GM18867 (cell line): ENCODE measurements at regions not wholly inside any gene's neighbourhood (a gene's known extent, or its start where the extent isn't known, plus 50 kb on each side); places are given as distances from the start of the nearest gene placed in this dataset.
"Not testable (repeated sequence)": the region's sequence is repeated elsewhere in the genome, so short reads cannot be mapped to it uniquely, and the experiment has no call there.

Source experiments
- ATAC-seq: cut with Tn5 transposase; IDR thresholded peaks from one replicate; pipeline ENCODE4 v1.9.1; 2021; ENCODE audit warnings: mild to moderate bottlenecking, moderate library complexity; ENCODE audit not compliant: unreplicated experiment

- no peak for ATAC-seq
Observed at GRCh38 chr13:22776394-22777186, 404.2 kb upstream of the SGCG start.

- no peak for ATAC-seq
Observed at GRCh38 chr13:22777207-22777606, 403.6 kb upstream of the SGCG start.

GRCh38 chr13:22789027-22789593 is 391.7 kb upstream of the SGCG start:
- ATAC-seq = no peak

GRCh38 chr13:22789916-22790315 is 390.9 kb upstream of the SGCG start:
- no peak for ATAC-seq

- no peak for ATAC-seq
Observed at GRCh38 chr13:22793598-22794134, 387.1 kb upstream of the SGCG start.

- ATAC-seq = no peak
Observed at GRCh38 chr13:22800526-22801401, 380.0 kb upstream of the SGCG start.

GRCh38 chr13:22801402-22802003 is 379.3 kb upstream of the SGCG start:
- ATAC-seq = no peak

- ATAC-seq = no peak
Observed at GRCh38 chr13:22812793-22813192, 368.0 kb upstream of the SGCG start.

DNA sequence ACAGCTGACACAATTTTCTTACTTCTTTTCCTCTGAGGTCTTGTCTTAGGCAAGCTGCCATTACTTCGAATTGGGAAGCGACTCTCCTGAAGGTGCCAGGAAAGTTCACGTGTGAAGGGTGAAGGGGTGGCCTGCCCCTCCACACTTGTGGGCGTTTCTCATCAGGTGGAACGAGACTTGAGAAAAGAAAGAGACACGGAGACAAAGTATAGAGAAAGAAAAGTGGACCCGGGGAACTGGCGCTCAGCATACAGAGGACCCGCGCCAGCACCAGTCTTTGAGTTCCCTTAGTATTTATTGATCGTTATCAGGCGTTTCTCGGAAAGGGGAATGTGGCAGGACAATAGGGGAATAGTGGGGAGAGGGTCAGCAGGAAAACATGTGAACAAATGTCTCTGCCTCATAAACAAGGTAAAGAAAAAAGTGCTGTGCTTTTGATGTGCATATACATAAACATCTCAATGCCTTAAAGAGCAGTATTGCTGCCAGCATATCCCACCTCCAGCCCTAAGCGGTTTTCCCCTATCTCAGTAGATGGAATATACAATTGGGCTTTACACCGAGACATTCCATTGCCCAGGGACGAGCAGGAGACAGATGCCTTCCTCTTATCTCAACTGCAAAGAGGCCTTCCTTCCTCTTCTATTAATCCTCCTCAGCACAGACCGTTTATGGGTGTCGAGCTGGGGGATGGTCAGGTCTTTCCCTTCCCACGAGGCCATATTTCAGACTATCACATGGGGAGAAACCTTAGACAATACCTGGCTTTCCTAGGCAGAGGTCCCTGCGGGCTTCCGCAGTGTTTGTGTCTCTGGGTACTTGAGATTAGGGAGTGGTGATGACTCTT is 367.0 kb upstream of the SGCG start:
- ATAC-seq = not testable (repeated sequence)

DNA sequence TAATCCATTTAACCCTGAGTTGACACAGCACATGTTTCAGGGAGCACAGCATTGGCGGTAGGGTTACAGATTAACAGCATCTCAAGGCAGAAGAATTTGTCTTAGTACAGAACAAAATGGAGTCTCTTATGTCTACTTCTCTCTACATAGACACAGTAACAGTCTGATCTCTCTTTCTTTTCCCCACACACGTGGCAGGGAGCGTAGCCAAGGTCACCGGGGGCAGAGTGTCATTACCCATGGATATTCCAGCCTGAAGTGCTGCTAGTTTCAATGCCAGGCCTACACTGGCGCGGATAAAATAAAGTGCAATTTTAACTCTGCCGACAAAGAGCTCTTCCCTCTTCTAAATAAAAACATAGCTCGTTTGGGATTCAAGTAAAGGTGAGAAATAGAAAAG is 366.3 kb upstream of the SGCG start:
- ATAC-seq = not testable (repeated sequence)

DNA sequence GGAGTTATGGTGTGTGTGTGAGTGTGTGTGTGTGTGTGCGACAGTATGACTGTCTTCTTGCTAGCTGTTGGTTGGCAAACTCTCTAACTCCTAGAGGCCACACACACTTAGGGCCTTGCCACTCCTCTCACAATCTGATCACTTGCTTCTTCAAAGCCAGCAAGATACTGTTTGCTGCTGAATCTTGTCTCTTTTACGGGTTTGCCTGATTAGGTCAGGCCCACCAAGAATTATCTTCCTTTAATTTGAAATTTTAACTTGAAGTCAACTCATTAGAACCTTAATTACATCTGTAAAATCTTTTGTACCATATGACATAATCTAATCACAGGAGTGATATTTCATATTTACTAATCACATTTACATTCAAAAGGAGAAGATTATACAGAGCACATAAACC is 359.2 kb upstream of the SGCG start:
- ATAC-seq = no peak

DNA sequence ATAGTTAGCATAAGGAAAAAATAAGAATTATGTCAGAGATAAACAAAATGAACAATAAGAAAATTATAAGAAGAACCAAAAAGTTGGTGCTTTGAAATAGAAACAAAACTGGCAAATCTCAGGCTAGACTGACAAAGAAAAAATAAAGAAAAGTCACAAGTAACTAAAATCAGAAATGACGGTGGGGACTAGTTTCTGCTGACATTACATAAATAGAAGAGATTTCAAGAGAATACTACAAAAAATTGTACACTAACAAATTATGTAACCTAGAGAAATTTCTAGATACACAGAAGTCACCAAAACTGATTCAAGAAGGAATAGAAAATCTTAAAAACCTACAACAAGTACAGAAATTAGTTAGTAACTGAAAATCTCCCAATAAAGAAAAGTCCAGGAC is 355.6 kb upstream of the SGCG start:
- ATAC-seq = no peak

DNA sequence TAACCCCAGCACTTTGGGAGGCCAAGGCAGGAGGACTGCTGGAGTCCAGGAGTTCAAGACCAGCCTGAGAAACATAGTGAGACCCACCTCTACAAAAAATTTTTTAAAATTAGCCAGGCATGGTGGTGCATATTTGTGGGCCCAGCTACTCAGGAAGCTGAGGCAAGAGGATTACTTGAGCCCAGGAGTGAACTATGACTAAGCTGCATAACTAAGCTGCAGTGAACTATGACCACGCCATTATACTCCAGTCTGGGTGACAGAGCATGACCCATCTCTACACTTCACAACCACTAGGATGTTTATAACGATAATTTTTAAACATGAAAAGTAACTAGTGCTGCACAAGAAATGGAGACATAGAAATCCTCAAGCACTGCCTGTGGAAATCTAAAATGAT is 352.7 kb upstream of the SGCG start:
- no peak for ATAC-seq

GRCh38 chr13:22836475-22836874 is 344.3 kb upstream of the SGCG start:
- ATAC-seq = no peak

DNA sequence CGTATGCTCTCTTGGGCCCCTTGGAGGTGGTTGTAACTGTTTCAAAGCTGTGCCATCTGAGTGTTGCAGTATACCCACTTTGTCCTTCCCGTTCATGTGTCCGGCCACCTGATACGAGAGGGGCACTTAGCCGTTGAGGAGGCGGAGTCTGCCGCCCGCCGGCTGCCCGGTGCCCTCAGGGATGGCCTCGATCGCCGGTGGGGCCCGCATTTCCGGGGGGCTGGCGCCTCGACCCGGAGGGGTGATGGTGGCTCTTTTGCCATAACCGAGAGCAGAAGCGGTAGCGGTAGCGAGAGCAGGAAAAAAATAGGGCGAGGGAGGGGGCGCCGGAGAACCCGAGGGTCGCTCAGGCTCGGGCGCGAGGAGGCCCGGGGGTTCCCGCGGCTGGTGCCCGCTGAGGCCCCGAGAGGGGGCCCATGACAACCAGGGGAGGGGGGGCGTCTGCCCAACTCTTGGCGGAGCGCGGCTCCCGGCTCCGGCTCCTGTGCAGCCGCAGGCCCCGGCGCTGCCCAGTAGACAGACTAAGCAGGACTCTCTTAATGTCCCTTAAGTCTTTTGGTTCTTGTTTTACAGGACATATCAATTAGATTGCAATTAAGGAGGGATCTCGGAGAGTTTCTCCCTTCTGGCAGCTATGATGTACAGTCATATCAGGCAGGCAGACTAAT is 342.7 kb upstream of the SGCG start:
- no peak for ATAC-seq

DNA sequence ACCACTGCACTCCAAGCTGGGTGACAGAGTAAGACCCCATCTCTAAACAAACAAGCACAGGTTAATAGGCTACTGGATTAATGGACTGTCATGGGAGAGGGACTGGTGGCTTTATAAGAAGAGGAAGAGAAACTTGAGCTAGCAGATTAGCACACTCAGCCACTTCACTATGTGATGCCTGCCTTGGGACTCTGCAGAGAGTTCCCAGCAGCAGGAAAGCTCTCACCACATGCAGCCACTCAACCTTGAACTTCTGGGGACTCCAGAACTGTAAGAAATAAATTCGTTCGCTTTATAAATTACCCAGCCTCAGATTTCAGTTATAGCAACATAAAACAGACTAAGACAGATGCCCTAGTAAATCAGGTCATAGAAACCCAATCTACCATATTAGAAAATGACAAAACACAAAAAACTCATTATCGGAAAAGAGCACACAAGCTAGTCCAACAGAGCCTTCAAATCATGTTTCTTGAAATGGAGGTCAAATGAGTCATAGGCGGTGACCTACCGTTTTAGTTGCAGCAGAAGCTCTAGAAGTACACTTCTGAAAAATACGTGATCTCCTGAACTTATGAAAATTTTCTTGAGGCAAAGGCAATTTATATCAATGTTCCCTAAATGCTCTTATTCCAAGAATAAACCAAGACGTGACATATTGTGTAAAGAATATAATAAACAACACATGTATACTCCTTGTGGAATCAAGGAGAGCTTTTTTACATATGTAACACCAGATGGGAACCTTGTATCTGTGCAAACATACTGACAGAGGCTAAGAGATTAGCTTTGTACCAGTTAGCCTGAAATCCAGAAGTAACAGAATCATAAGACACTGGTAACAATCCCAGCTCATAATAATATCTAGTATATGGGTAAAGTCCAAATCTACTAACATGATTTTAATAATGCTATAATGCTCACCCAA is 340.9 kb upstream of the SGCG start:
- ATAC-seq = no peak

- no peak for ATAC-seq
Observed at GRCh38 chr13:22846551-22846950, 334.2 kb upstream of the SGCG start.

- no peak for ATAC-seq
Observed at GRCh38 chr13:22848539-22849052, 332.2 kb upstream of the SGCG start.
